AG08395 (cell line): ENCODE measurements at regions not wholly inside any gene's neighbourhood (a gene's known extent, or its start where the extent isn't known, plus 50 kb on each side); places are given as distances from the start of the nearest gene placed in this dataset.
A peak's percentile ranks its signal among the peaks of the same experiment; 100 is the strongest.

Experiments
- DNase-seq: peaks from one replicate; pipeline ENCODE4 v3.0.0; 2012; ENCODE audit warnings: mixed read lengths, low spot score

- peak; percentile 72 for DNase-seq
Observed at GRCh38 chr2:196399722-196400691, 228.6 kb upstream of the STK17B start.

GRCh38 chr2:196403471-196403870 is 232.1 kb upstream of the STK17B start:
- DNase-seq = peak; percentile 13

- DNase-seq = no peak
Observed at GRCh38 chr2:196404276-196404675, 232.9 kb upstream of the STK17B start.

GRCh38 chr2:196407675-196408264 is 231.7 kb upstream of the CCDC150 start:
- no peak for DNase-seq

GRCh38 chr2:196409376-196409775 is 230.1 kb upstream of the CCDC150 start:
- DNase-seq = no peak

GRCh38 chr2:196410008-196410407 is 229.5 kb upstream of the CCDC150 start:
- no peak for DNase-seq

GRCh38 chr2:196413821-196414274 is 225.7 kb upstream of the CCDC150 start:
- peak; percentile 43 for DNase-seq

GRCh38 chr2:196415384-196415783 is 224.1 kb upstream of the CCDC150 start:
- DNase-seq = no peak

- no peak for DNase-seq
Observed at GRCh38 chr2:196420143-196420542, 219.4 kb upstream of the CCDC150 start.

GRCh38 chr2:196421880-196422279 is 217.6 kb upstream of the CCDC150 start:
- no peak for DNase-seq

- DNase-seq = no peak
Observed at GRCh38 chr2:196422361-196422760, 217.2 kb upstream of the CCDC150 start.

GRCh38 chr2:196426122-196426521 is 213.4 kb upstream of the CCDC150 start:
- no peak for DNase-seq

- DNase-seq = no peak
Observed at GRCh38 chr2:196427986-196428634, 211.4 kb upstream of the CCDC150 start.

- DNase-seq = no peak
Observed at GRCh38 chr2:196431076-196431475, 208.4 kb upstream of the CCDC150 start.

GRCh38 chr2:196431957-196432356 is 207.6 kb upstream of the CCDC150 start:
- DNase-seq = no peak

GRCh38 chr2:196433116-196433515 is 206.4 kb upstream of the CCDC150 start:
- no peak for DNase-seq

GRCh38 chr2:196434217-196434616 is 205.3 kb upstream of the CCDC150 start:
- DNase-seq = no peak

GRCh38 chr2:196435189-196435588 is 204.3 kb upstream of the CCDC150 start:
- DNase-seq = peak; percentile 14

- no peak for DNase-seq
Observed at GRCh38 chr2:196437626-196438025, 201.9 kb upstream of the CCDC150 start.

- DNase-seq = no peak
Observed at GRCh38 chr2:196439760-196440159, 199.8 kb upstream of the CCDC150 start.

GRCh38 chr2:196440413-196440812 is 199.1 kb upstream of the CCDC150 start:
- no peak for DNase-seq

GRCh38 chr2:196441527-196441926 is 198.0 kb upstream of the CCDC150 start:
- DNase-seq = no peak

- DNase-seq = peak; percentile 45
Observed at GRCh38 chr2:196442211-196442610, 197.3 kb upstream of the CCDC150 start.
